Peyer's patch (tissue), 4 donors: ENCODE measurements at regions not wholly inside any gene's neighbourhood (a gene's known extent, or its start where the extent isn't known, plus 50 kb on each side); places are given as distances from the start of the nearest gene placed in this dataset.

Experiments used
- CTCF ChIP-seq, 6 experiments: fragments of 450-650 bp in 4 of 6; fragments of 200-600 bp in 2 of 6; sonication (generic) in 1 of 6; IDR thresholded peaks; one replicate each; pipeline ENCODE4 v1.5.1; 2017 to 2019; ENCODE audit warnings: antibody characterized with exemption in 6 of 6, mild to moderate bottlenecking in 3 of 6, moderate library complexity in 1 of 6
- POLR2A ChIP-seq, 2 donors: fragments of 450-650 bp; IDR thresholded peaks; one replicate each; pipeline ENCODE4 v1.5.1; 2017; ENCODE audit warnings: antibody characterized with exemption in 2 of 2, mild to moderate bottlenecking in 2 of 2, moderate library complexity in 2 of 2

GRCh38 chr11:19429108-19429760 is 188.5 kb upstream of the E2F8 start:
- no peak for TF ChIP-seq CTCF (IDR thresholded peaks at IDR 0.05)
- no peak for TF ChIP-seq POLR2A (IDR thresholded peaks at IDR 0.05)
